PC-3 (cell line): ENCODE measurements at regions not wholly inside any gene's neighbourhood (a gene's known extent, or its start where the extent isn't known, plus 50 kb on each side); places are given as distances from the start of the nearest gene placed in this dataset.
A peak's percentile ranks its signal among the peaks of the same experiment; 100 is the strongest.

Experiments used
- ATAC-seq: fragments of 200-7000 bp; cut with Tn5 transposase; 2 replicates; pipeline ENCODE4 v1.9.1; 2020; ENCODE audit warnings: mild to moderate bottlenecking, moderate library complexity
- BruUV-seq: library from RNA; stranded (reverse); fragments of 400-500 nt; replicated peaks from 2 replicates; lab custom pipeline; 2021; lab: Mats Ljungman, UMichigan
- CTCF ChIA-PET: fragments of 300-600 bp; sonication (Branson Sonifier 250); formaldehyde crosslinking; loops from one replicate; lab custom pipeline; 2022; ENCODE audit warnings: antibody characterized with exemption; lab: Charles Lee
- POLR2A ChIA-PET: fragments of 300-600 bp; sonication (Branson Sonifier 250); formaldehyde crosslinking; loops from one replicate; lab custom pipeline; 2022; ENCODE audit warnings: antibody characterized with exemption; ENCODE audit not compliant: unreplicated experiment; lab: Charles Lee
- DNase-seq: peaks from one replicate; pipeline ENCODE4 v3.0.0-alpha.2; 2015
- H2AFZ ChIP-seq: fragments of 300-600 bp; sonication (generic); 2 replicates; pipeline ENCODE4 v1.6.0; 2016; ENCODE audit warnings: antibody characterized with exemption, low read length
- H3F3A ChIP-seq: fragments of 300-600 bp; sonication (generic); one replicate; pipeline ENCODE4 v1.6.0; 2017; ENCODE audit warnings: antibody characterized with exemption, low read length, control low read depth, mild to moderate bottlenecking; ENCODE audit not compliant: unreplicated experiment
- H3K27ac ChIP-seq: fragments of 300-600 bp; sonication (generic); 2 replicates; pipeline ENCODE4 v1.5.1; 2016; ENCODE audit warnings: mild to moderate bottlenecking, low read length
- H3K27me3 ChIP-seq: fragments of 300-600 bp; sonication (generic); 2 replicates; pipeline ENCODE4 v1.6.1; 2016; ENCODE audit warnings: low read length, mixed read lengths
- H3K36me3 ChIP-seq: fragments of 300-600 bp; sonication (generic); 2 replicates; pipeline ENCODE4 v1.6.1; 2016; ENCODE audit warnings: low read depth, mixed run types, low read length, mixed read lengths
- H3K4me1 ChIP-seq: fragments of 300-600 bp; sonication (generic); 2 replicates; pipeline ENCODE4 v1.5.1; 2016; ENCODE audit warnings: low read length; ENCODE audit not compliant: insufficient read depth
- H3K4me2 ChIP-seq: fragments of 300-600 bp; sonication (generic); 2 replicates; pipeline ENCODE4 v1.6.0; 2016; ENCODE audit warnings: low read length
- H3K4me3 ChIP-seq: fragments of 300-600 bp; sonication (generic); 2 replicates; pipeline ENCODE4 v1.5.1; 2016; ENCODE audit warnings: mild to moderate bottlenecking, low read length, mixed read lengths
- H3K79me2 ChIP-seq: fragments of 300-600 bp; sonication (generic); 2 replicates; pipeline ENCODE4 v1.6.1; 2017; ENCODE audit warnings: low read length, mixed read lengths
- H3K9ac ChIP-seq: fragments of 300-600 bp; sonication (generic); 2 replicates; pipeline ENCODE4 v1.6.0; 2016; ENCODE audit warnings: mild to moderate bottlenecking, low read length
- H3K9me2 ChIP-seq: fragments of 300-600 bp; sonication (generic); replicated peaks from 2 replicates; pipeline ENCODE4 v1.6.1; 2016; ENCODE audit warnings: mixed run types, low read length, mixed read lengths
- H3K9me3 ChIP-seq: fragments of 300-600 bp; sonication (generic); 2 replicates; pipeline ENCODE4 v1.6.1; 2016; ENCODE audit warnings: low read length, mixed read lengths
- H4K20me1 ChIP-seq: fragments of 300-600 bp; sonication (generic); 2 replicates; pipeline ENCODE4 v1.6.1; 2016; ENCODE audit warnings: low read length, mixed read lengths
- EZH2 ChIP-seq: fragments of 300-600 bp; sonication (generic); IDR thresholded peaks from one replicate; pipeline ENCODE4 v1.6.1; 2017; ENCODE audit warnings: antibody characterized with exemption, mild to moderate bottlenecking, low read length; ENCODE audit not compliant: unreplicated experiment
- EZH2phosphoT487 ChIP-seq: fragments of 300-600 bp; sonication (generic); IDR thresholded peaks from 2 replicates; pipeline ENCODE4 v1.6.1; 2018; ENCODE audit warnings: mild to moderate bottlenecking, antibody characterized with exemption, low read length, borderline replicate concordance
- intact Hi-C: fragments of 100-400 bp; cut with micrococcal nuclease; formaldehyde crosslinking; loops from 2 replicates; pipeline ENCODE4 v1.9.0; 2023
- TF ChIP-seq, protein P1 (sequence below): fragments of 300-600 bp; sonication (generic); conservative IDR thresholded peaks from 2 replicates; pipeline ENCODE4 v1.5.1; 2017; ENCODE audit warnings: antibody characterized with exemption, low read depth, mild to moderate bottlenecking, low read length

DNA sequence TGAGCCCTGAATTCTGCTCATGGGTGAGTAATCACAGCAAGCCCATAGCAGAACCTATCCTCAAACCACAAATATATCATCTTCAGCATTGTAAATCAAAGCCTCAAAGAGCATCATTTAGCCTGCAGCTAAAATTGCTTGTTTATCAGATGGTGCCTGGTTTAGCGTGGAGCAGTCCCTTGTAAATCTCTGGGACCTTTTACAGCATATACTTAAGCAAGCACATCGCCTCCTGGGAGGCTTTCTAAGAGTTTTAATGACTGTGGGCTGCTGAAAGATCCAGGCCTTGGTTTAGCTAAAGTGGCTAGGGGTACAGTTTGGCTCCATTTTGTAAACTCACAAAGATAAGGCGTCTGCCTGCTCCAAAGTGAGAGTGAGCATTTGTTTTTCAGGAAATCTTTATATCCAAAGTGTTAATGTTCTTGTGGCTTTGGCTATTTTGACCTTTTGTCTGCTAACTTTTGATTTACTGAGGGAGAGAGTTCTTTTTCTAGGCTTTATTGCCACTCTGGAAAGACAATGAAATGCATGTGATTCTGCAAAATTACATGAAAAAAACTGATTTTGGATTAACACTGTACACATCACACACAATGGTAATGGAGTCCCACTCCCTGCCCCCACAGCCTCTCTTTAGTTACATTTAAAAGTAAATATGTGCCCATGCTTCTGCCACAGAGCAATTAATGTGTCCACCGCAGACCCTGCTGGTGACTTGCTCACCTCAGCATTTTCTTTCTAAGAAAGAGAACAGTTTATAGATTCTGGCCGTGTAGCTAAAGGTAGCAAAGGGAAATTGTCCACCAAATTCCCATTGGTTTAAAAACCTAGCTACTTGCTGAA is 194.8 kb downstream of the LNPK start:
- Histone ChIP-seq H3K36me3 (no peaks in the 10 kb centered on the region), H3K4me1 (no peaks in the 10 kb centered on the region), H3K27me3 (peaks cover 44% of the 10 kb centered on the region), H3K9ac (no peak overlapping the region), H3K9me3 (no peaks in the 10 kb centered on the region), H3F3A (no peaks in the 10 kb centered on the region), H4K20me1 (no peaks in the 10 kb centered on the region), H3K9me2 (no peaks in the 10 kb centered on the region), H3K4me3 (no peak overlapping the region), H3K79me2 (no peaks in the 10 kb centered on the region), H2AFZ (no peak overlapping the region), H3K4me2 (no peak overlapping the region), H3K27ac (no peak overlapping the region)
- peak; percentile 35 for DNase-seq
- TF ChIP-seq, protein P1, sequence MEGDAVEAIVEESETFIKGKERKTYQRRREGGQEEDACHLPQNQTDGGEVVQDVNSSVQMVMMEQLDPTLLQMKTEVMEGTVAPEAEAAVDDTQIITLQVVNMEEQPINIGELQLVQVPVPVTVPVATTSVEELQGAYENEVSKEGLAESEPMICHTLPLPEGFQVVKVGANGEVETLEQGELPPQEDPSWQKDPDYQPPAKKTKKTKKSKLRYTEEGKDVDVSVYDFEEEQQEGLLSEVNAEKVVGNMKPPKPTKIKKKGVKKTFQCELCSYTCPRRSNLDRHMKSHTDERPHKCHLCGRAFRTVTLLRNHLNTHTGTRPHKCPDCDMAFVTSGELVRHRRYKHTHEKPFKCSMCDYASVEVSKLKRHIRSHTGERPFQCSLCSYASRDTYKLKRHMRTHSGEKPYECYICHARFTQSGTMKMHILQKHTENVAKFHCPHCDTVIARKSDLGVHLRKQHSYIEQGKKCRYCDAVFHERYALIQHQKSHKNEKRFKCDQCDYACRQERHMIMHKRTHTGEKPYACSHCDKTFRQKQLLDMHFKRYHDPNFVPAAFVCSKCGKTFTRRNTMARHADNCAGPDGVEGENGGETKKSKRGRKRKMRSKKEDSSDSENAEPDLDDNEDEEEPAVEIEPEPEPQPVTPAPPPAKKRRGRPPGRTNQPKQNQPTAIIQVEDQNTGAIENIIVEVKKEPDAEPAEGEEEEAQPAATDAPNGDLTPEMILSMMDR, result no peak
- TF ChIP-seq EZH2phosphoT487, result no peak
- no peak for TF ChIP-seq EZH2
- ChIA-PET CTCF (no interaction called here), POLR2A (no interaction called here)
- no peak for ATAC-seq
- BruUV-seq, result no TSS peak
- intact Hi-C loops, result no loop called here

DNA sequence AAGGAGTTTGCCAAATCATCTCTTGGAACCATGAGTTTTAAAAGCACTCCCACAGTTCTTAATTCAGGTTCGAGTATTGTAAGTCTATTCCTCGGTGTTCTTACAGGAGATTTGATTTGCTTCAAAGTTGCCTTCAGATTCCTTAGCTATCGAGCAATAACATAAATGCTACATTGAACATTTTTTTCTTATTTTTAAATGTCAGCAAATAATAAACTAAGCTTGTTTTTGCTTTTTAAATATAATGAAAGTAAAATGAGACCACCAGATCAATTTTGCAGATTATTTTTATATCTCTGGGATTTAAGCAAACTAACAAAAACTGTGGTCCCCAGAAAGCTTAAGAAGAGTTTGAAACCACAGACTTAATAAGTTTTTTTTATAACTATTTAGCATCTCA is 195.5 kb downstream of the LNPK start:
- H4K20me1 ChIP-seq, result no peaks in the 10 kb centered on the region
- peaks cover 49% of the 10 kb centered on the region for H3K27me3 ChIP-seq
- ChIA-PET POLR2A (no interaction called here), CTCF (no interaction called here)
- H3K9ac ChIP-seq, result no peak overlapping the region
- TF ChIP-seq EZH2phosphoT487, result no peak
- TF ChIP-seq, protein P1, result no peak
- no peak for TF ChIP-seq EZH2
- no peak overlapping the region for H3K4me3 ChIP-seq
- H3K4me2 ChIP-seq, result no peak overlapping the region
- no peaks in the 10 kb centered on the region for H3F3A ChIP-seq
- no peak overlapping the region for H2AFZ ChIP-seq
- no peaks in the 10 kb centered on the region for H3K9me3 ChIP-seq
- no peaks in the 10 kb centered on the region for H3K36me3 ChIP-seq
- no peaks in the 10 kb centered on the region for H3K4me1 ChIP-seq
- no TSS peak for BruUV-seq
- no peak overlapping the region for H3K27ac ChIP-seq
- intact Hi-C loops, result no loop called here
- ATAC-seq, result no peak
- no peaks in the 10 kb centered on the region for H3K79me2 ChIP-seq
- no peak for DNase-seq
- H3K9me2 ChIP-seq, result no peaks in the 10 kb centered on the region

DNA sequence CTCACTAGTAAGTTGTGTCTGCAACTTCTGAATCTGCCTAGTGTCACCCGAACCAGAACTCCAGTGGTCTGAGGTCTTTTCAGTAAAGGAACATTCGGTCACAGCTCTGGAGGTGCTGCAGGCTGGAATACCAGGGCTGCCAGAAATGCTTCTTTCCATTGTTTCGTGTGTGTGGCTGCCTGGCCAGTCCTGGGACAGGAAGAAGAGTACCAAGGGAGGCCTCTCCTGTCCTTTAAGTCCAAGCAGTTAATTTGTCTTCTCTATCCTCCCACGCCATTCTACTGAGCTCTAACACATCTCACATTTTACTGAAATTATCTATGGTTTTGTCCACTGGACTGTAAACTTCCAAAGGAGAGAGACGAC is 196.0 kb downstream of the LNPK start:
- H3K4me3 ChIP-seq, result no peak overlapping the region
- peaks cover 49% of the 10 kb centered on the region for H3K27me3 ChIP-seq
- POLR2A ChIA-PET, result no interaction called here
- no peak overlapping the region for H2AFZ ChIP-seq
- ATAC-seq, result no peak
- CTCF ChIA-PET, result no interaction called here
- intact Hi-C loops, result no loop called here
- TF ChIP-seq, protein P1, result no peak
- TF ChIP-seq EZH2phosphoT487 (no peak), EZH2 (no peak)
- no peak overlapping the region for H3K27ac ChIP-seq
- H3K9me2 ChIP-seq, result no peaks in the 10 kb centered on the region
- H4K20me1 ChIP-seq, result no peaks in the 10 kb centered on the region
- H3F3A ChIP-seq, result no peaks in the 10 kb centered on the region
- no peak overlapping the region for H3K4me2 ChIP-seq
- no peak for DNase-seq
- H3K79me2 ChIP-seq, result no peaks in the 10 kb centered on the region
- no peaks in the 10 kb centered on the region for H3K9me3 ChIP-seq
- H3K9ac ChIP-seq, result no peak overlapping the region
- H3K4me1 ChIP-seq, result no peaks in the 10 kb centered on the region
- no peaks in the 10 kb centered on the region for H3K36me3 ChIP-seq
- no TSS peak for BruUV-seq
